Medulla oblongata (tissue), 1 donor: ENCODE measurements at regions not wholly inside any gene's neighbourhood (a gene's known extent, or its start where the extent isn't known, plus 50 kb on each side); places are given as distances from the start of the nearest gene placed in this dataset.

Source experiments
- DNase-seq: peaks from one replicate; pipeline ENCODE4 v3.0.0-alpha.2; 2015; ENCODE audit errors: extremely low spot score

GRCh38 chr10:126847666-126848065 lies 57.6 kb upstream of the DOCK1 start:
- no peak for DNase-seq

DNA sequence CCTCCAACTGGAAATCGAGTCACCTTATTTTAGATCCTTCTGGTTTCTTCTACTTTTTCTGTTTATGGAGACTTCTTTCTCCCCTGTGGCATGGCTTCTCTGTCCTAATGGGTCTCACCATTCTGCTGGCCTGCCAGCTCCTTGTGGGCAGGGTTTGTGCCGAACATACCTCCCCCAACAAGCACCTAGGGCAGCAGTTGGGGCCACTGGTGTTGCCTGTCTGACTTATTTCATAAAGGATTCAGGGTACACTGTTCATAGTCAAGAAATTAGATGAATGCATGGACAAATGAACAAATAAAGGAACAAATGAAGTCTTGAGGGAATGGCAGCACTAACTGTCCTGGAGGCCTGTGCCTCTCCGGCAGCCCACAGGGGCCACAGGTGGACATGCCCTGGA lies 55.6 kb upstream of the DOCK1 start:
- DNase-seq: no peak

DNA sequence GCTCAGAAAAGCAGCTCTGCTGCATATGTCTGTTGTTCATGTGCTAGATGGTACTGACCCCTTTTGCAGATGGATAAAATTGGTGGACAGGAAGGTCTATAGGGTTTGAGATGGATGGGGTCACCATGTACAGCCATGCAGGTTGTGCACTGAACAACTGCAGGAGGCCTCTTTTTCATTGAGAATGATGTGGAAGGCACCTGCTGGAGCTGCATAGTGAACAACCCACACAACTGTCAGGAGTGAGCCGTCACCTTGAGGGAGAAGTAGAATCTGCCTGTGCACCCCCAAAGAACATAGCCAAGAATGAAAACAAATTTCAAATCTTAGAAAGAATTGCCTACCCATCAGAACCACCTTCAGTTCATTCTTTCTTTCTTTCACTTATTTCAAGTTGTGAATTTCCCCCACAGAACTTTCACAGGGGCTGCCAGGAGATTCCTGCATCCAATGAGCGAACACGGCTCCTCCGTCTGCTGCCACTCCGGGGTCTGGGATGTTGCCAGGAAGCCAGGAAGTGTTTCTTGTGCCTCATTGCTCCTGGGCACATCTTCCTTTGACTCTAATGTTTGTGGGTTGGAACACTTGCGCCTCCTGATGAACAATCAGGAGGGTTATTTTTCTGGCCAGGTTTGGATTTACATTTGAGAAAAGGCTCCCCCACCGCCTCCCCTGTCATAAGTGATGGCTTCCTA lies 53.7 kb upstream of the DOCK1 start:
- DNase-seq: no peak

DNA sequence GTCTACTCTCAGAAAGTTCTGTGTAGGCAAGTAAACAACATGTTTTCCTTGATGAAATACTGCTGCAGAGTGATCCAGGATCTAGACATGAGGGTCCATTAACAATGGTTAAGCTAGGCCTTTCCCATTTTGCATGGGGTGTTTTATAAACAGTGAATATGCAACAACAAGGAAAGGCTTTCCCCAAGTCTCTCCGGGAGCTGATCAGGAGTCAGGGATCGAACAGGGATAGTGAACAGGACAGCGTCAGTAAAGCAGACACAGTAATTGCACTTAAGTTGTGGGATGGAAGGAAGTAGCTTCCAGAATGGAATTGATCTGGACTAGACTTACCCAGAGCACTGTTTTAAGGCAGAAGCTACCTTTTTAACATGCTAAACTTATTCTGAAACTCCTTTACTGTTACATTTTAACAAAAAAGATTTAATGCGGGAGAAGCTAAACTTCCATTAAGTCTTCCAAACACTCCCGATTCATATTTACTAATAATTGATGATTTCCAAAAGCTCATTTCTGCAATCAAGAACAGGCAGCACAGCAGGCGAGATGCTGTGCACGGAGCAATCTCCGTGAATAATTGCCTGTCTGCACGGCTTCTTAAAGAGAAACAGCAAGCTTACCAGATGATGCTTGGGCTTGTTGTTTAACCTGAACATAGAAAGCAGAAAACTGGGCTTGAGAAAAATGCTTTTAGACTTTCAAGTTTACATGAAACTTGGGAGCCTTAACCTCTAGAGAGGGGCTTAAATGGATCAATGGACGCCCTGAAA lies 50.3 kb upstream of the DOCK1 start:
- DNase-seq: no peak
